ENCODE measurements at regions not wholly inside any gene's neighbourhood (a gene's known extent, or its start where the extent isn't known, plus 50 kb on each side); places are given as distances from the start of the nearest gene placed in this dataset.

- no peak for DNase-seq
- Histone ChIP-seq H3K27ac (replicated peaks) (no peak overlapping the region), H3K36me3 (no peaks in the 10 kb centered on the region), H3K9me3 (replicated peaks) (no peaks in the 10 kb centered on the region), H3K4me3 (no peak overlapping the region), H3K27me3 (ENCODE audit: low read depth) (peaks cover 78% of the 10 kb centered on the region), H3K4me1 (no peaks in the 10 kb centered on the region)
- TF ChIP-seq, protein P1, sequence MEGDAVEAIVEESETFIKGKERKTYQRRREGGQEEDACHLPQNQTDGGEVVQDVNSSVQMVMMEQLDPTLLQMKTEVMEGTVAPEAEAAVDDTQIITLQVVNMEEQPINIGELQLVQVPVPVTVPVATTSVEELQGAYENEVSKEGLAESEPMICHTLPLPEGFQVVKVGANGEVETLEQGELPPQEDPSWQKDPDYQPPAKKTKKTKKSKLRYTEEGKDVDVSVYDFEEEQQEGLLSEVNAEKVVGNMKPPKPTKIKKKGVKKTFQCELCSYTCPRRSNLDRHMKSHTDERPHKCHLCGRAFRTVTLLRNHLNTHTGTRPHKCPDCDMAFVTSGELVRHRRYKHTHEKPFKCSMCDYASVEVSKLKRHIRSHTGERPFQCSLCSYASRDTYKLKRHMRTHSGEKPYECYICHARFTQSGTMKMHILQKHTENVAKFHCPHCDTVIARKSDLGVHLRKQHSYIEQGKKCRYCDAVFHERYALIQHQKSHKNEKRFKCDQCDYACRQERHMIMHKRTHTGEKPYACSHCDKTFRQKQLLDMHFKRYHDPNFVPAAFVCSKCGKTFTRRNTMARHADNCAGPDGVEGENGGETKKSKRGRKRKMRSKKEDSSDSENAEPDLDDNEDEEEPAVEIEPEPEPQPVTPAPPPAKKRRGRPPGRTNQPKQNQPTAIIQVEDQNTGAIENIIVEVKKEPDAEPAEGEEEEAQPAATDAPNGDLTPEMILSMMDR (IDR thresholded peaks at IDR 0.05; ENCODE audit: borderline replicate concordance), result no peak
- intact Hi-C loops (cut with micrococcal nuclease), result no loop called here
Measured at GRCh38 chr14:94673781-94674231, 61.6 kb downstream of the SERPINA3 start.

Data from left ventricle myocardium inferior (tissue), 1 donor.